ENCODE measurements at regions not wholly inside any gene's neighbourhood (a gene's known extent, or its start where the extent isn't known, plus 50 kb on each side); places are given as distances from the start of the nearest gene placed in this dataset.

DNA sequence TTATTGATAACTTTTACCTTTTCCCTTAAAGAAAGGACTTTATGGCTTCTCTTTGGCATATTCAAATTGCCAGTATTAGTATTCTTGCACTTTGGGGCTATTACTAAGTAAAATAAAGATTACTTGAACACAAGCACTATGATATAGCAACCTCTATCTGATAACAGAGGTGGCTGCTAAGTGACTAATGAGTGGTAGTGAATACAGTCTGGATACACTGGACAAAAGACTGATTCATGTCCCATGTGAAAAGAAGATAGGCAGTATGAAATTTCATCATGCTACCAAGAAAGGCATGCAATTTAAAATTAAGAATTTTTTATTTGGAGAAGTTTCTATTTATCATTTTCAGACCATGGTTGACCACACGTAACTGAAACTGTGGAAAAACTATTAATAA, 399.9 kb downstream of the FSCB start:
- Histone ChIP-seq H3K36me3 (no peaks in the 10 kb centered on the region), H3K9me3 (peaks cover 0 to 25% of the 10 kb centered on the region in 2 donors), H3K4me1 (no peaks in the 10 kb centered on the region), H3K4me3 (no peak overlapping the region), H3K27me3 (no peaks in the 10 kb centered on the region), H3K27ac (no peak overlapping the region)
- intact Hi-C loops (cut with DNase I), result no loop called here
- DNase-seq (no peak), ATAC-seq (no peak)
- TF ChIP-seq, protein P1, sequence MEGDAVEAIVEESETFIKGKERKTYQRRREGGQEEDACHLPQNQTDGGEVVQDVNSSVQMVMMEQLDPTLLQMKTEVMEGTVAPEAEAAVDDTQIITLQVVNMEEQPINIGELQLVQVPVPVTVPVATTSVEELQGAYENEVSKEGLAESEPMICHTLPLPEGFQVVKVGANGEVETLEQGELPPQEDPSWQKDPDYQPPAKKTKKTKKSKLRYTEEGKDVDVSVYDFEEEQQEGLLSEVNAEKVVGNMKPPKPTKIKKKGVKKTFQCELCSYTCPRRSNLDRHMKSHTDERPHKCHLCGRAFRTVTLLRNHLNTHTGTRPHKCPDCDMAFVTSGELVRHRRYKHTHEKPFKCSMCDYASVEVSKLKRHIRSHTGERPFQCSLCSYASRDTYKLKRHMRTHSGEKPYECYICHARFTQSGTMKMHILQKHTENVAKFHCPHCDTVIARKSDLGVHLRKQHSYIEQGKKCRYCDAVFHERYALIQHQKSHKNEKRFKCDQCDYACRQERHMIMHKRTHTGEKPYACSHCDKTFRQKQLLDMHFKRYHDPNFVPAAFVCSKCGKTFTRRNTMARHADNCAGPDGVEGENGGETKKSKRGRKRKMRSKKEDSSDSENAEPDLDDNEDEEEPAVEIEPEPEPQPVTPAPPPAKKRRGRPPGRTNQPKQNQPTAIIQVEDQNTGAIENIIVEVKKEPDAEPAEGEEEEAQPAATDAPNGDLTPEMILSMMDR (IDR thresholded peaks at IDR 0.05), result no peak

DNA sequence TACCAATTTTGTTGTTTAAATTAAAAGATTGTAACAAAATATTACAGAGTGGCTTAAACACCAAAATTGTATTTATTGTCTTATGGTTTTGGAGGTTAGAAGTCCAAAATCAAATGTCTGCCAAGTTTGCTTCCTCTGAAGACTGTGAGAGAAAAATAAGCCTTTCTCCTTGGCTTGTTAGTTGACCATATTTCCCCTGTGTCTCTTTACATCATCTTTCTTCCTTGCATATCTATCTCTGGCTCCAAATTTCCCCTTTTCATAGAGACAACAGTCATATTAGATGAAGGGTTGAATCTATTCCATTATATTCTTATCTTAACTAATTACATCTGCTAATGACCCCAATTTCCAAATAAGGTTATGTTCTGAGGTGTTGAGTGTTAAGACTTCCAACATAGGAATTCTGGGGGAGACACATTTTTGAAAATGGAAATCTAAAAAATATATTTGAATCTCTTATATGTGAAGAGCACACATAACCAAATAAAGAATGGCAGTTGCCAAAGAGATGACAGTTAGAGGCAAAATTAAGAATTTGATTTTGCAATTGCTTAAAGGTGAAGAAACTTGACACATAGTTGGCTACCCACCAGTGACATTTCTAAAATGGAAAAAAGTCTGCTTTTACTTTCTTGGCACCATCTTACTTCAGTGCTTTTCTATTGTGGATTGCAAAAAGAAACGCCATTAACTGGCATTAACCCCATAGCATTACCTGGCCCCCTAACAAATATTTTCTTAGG, 407.2 kb downstream of the FSCB start:
- Histone ChIP-seq H3K36me3 (no peaks in the 10 kb centered on the region), H3K4me3 (no peak overlapping the region), H3K4me1 (no peaks in the 10 kb centered on the region), H3K27me3 (no peaks in the 10 kb centered on the region), H3K27ac (no peak overlapping the region), H3K9me3 (peaks cover 0 to 13% of the 10 kb centered on the region in 2 donors)
- DNase-seq (no peak), ATAC-seq (no peak)
- intact Hi-C loops (cut with DNase I), result no loop called here
- TF ChIP-seq, protein P1 (IDR thresholded peaks at IDR 0.05), result no peak

DNA sequence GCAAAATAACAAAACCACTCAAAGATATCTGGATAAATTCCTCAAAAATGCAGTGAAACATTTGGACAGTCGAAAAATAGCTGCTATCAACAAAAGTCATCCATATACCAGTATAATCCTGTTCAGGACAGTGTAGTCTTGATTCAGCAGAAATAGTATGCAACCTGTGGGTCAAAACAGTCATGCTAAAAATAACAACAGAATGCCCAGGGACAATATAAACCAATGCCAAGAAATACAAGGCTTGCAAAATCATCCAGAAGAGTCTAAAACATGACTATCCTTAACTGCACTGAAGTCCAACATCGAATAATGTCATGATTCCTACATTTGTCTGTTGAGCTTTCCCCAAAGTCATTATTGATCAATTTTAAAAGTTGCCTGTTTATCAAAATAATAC, 425.9 kb downstream of the FSCB start:
- no peak for DNase-seq
- Histone ChIP-seq H3K36me3 (no peaks in the 10 kb centered on the region), H3K4me3 (no peak overlapping the region), H3K4me1 (no peaks in the 10 kb centered on the region), H3K9me3 (peaks cover 0 to 11% of the 10 kb centered on the region in 2 donors), H3K27ac (no peak overlapping the region), H3K27me3 (no peaks in the 10 kb centered on the region)
- TF ChIP-seq, protein P1 (IDR thresholded peaks at IDR 0.05), result no peak
- no peak for ATAC-seq
- intact Hi-C loops (cut with DNase I), result no loop called here

DNA sequence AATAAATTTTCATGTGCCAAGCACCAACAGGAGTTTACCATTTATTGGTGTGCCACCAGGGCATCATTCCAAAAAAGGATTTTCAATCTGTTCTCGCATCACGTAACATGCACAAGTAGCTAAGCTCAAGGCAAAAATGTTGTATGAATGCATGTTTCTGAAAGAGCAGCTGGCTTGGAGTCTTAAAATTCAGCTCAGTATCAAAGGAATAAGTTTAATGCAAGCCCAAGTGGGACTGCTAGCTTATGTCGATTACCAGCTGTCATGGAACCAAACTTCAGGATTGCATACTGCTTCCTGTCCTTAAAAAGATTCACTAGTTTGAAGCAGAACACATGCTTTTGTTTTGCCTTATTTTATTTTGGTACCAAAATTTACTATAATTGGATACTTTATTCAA, 437.0 kb downstream of the FSCB start:
- H3K4me1 ChIP-seq, result no peaks in the 10 kb centered on the region
- H3K4me3 ChIP-seq, result no peak overlapping the region
- DNase-seq (no peak), ATAC-seq (no peak)
- H3K36me3 ChIP-seq, result no peaks in the 10 kb centered on the region
- H3K27ac ChIP-seq, result no peak overlapping the region
- TF ChIP-seq, protein P1 (IDR thresholded peaks at IDR 0.05), result no peak
- intact Hi-C loops (cut with DNase I), result no loop called here
- H3K9me3 ChIP-seq, result peaks cover 0 to 12% of the 10 kb centered on the region in 2 donors
- no peaks in the 10 kb centered on the region for H3K27me3 ChIP-seq

- no peak for DNase-seq
- no peak overlapping the region for H3K4me3 ChIP-seq
- TF ChIP-seq, protein P1 (IDR thresholded peaks at IDR 0.05), result no peak
- no peak overlapping the region for H3K27ac ChIP-seq
- H3K9me3 ChIP-seq, result peaks cover 0 to 6% of the 10 kb centered on the region in 2 donors
- no peaks in the 10 kb centered on the region for H3K4me1 ChIP-seq
- ATAC-seq, result no peak
- no peaks in the 10 kb centered on the region for H3K36me3 ChIP-seq
- intact Hi-C loops (cut with DNase I), result no loop called here
- H3K27me3 ChIP-seq, result no peaks in the 10 kb centered on the region
Measured at GRCh38 chr14:44053422-44053821, 453.7 kb downstream of the FSCB start.
